Tibial nerve (tissue), 4 donors: ENCODE measurements at regions not wholly inside any gene's neighbourhood (a gene's known extent, or its start where the extent isn't known, plus 50 kb on each side); places are given as distances from the start of the nearest gene placed in this dataset.

Experiments
- CTCF ChIP-seq, 5 experiments: fragments of 200-600 bp in 3 of 5; fragments of 450-650 bp in 2 of 5; sonication (generic) in 3 of 5; IDR thresholded peaks; one replicate each; pipeline ENCODE4 v1.5.1; 2016 to 2019; ENCODE audit warnings: antibody characterized with exemption in 5 of 5, mild to moderate bottlenecking in 3 of 5, moderate library complexity in 2 of 5
- EP300 ChIP-seq, 2 donors: sonication (generic); formaldehyde crosslinking; IDR thresholded peaks; one replicate each; pipeline ENCODE4 v1.6.1; 2017; ENCODE audit warnings: antibody characterized with exemption in 2 of 2, mild to moderate bottlenecking in 1 of 2
- POLR2A ChIP-seq, 2 donors: fragments of 450-650 bp; IDR thresholded peaks; one replicate each; pipeline ENCODE4 v1.6.1; 2017; ENCODE audit warnings: antibody characterized with exemption in 2 of 2, mild to moderate bottlenecking in 2 of 2, moderate library complexity in 2 of 2

DNA sequence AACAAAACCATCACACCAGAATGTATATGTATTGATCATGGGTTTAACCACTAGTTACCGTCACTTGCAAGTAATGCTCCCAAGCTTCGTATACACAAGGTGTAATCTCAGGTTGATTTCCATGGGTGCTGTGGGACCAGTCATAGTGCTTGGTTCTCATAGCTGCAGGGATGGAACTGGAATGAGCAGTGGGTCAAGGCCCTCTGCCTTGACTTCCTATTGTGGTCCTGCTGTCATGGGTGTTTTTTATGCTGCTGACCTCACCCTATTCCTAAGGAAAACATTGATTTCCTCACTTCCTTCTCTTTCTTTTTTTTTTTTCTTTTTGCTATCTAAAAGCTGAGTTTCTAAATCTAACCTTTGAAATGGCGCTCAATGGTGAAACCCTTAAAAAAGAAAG, 325.6 kb upstream of the RASGRP1 start:
- TF ChIP-seq CTCF (IDR thresholded peaks at IDR 0.05) = no peak
- no peak for TF ChIP-seq EP300 (IDR thresholded peaks at IDR 0.05)
- TF ChIP-seq POLR2A (IDR thresholded peaks at IDR 0.05) = no peak
